Loucy (cell line): ENCODE measurements at regions not wholly inside any gene's neighbourhood (a gene's known extent, or its start where the extent isn't known, plus 50 kb on each side); places are given as distances from the start of the nearest gene placed in this dataset.

Experiments
- H2AFZ ChIP-seq: fragments of 200-600 bp; sonication (generic); 2 replicates; pipeline ENCODE4 v1.6.0; 2016; ENCODE audit warnings: antibody characterized with exemption, mild to moderate bottlenecking, low read length, moderate library complexity
- H3F3A ChIP-seq: fragments of 200-600 bp; 2 replicates; pipeline ENCODE4 v1.6.0; 2016; ENCODE audit warnings: antibody characterized with exemption, low read depth, mild to moderate bottlenecking
- H3K27me3 ChIP-seq: fragments of 200-600 bp; sonication (generic); 2 replicates; pipeline ENCODE4 v1.6.1; 2014; ENCODE audit warnings: low read length, mild to moderate bottlenecking; ENCODE audit not compliant: insufficient read depth, poor library complexity, severe bottlenecking
- H3K36me3 ChIP-seq: fragments of 200-600 bp; sonication (generic); 2 replicates; pipeline ENCODE4 v1.6.1; 2016; ENCODE audit warnings: low read length; ENCODE audit not compliant: insufficient read depth
- H3K4me1 ChIP-seq: fragments of 200-600 bp; sonication (generic); 2 replicates; pipeline ENCODE4 v1.5.1; 2014; ENCODE audit warnings: low read length, mild to moderate bottlenecking; ENCODE audit not compliant: insufficient read depth, poor library complexity, severe bottlenecking
- H3K4me2 ChIP-seq: fragments of 200-600 bp; sonication (generic); 2 replicates; pipeline ENCODE4 v1.6.0; 2014; ENCODE audit warnings: antibody characterized with exemption, low read length, low read depth, mild to moderate bottlenecking; ENCODE audit not compliant: poor library complexity, severe bottlenecking
- H3K4me3 ChIP-seq: fragments of 200-600 bp; sonication (generic); 2 replicates; pipeline ENCODE4 v1.5.1; 2014; ENCODE audit warnings: low read length, mild to moderate bottlenecking, mixed read lengths; ENCODE audit not compliant: poor library complexity, severe bottlenecking
- H3K79me2 ChIP-seq: fragments of 200-600 bp; sonication (generic); 2 replicates; pipeline ENCODE4 v1.6.1; 2014; ENCODE audit warnings: low read length; ENCODE audit not compliant: insufficient read depth
- H3K9ac ChIP-seq: fragments of 200-600 bp; sonication (generic); 2 replicates; pipeline ENCODE4 v1.6.0; 2014; ENCODE audit warnings: mild to moderate bottlenecking, low read depth, low read length, moderate library complexity; ENCODE audit not compliant: poor library complexity, severe bottlenecking
- H3K9me2 ChIP-seq: fragments of 200-600 bp; sonication (generic); replicated peaks from 2 replicates; pipeline ENCODE4 v1.6.1; 2016; ENCODE audit warnings: low read depth, low read length, mixed read lengths
- H3K9me3 ChIP-seq: fragments of 200-600 bp; sonication (generic); 2 replicates; pipeline ENCODE4 v1.6.1; 2014; ENCODE audit warnings: mild to moderate bottlenecking, antibody characterized with exemption, low read length, low read depth; ENCODE audit not compliant: insufficient read depth
- H4K20me1 ChIP-seq: fragments of 200-600 bp; sonication (generic); 2 replicates; pipeline ENCODE4 v1.6.0; 2014; ENCODE audit warnings: antibody characterized with exemption, low read length, mild to moderate bottlenecking; ENCODE audit not compliant: insufficient read depth, poor library complexity, severe bottlenecking
- EZH2phosphoT487 ChIP-seq: fragments of 200-600 bp; IDR thresholded peaks from 2 replicates; pipeline ENCODE4 v1.6.1; 2018; ENCODE audit warnings: antibody characterized with exemption, mild to moderate bottlenecking, moderate library complexity, borderline replicate concordance
- TF ChIP-seq, protein P1 (sequence below): fragments of 200-600 bp; sonication (generic); conservative IDR thresholded peaks from 2 replicates; pipeline ENCODE4 v1.5.1; 2014; ENCODE audit warnings: mild to moderate bottlenecking, antibody characterized with exemption, low read length

DNA sequence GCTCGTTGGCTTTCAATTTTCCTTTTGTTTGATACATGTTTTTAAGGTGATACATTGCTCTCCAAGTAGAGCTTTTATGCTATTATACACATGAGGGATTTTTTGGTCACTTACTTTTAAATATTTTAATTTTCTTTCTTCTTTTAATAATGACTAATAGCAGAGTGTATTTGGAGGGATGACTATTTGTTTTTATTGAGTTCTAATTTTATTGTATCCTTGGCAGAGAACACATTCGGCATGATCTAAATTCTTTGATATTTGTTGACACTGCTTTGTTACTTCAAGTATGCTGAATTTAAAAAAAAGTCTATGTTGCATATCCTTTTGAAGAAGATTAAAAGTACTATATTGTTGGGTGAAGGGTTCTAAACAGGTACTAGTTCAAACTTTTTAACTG, 149.9 kb upstream of the PDZRN3 start:
- Histone ChIP-seq H3K9ac (no peak overlapping the region), H3K9me2 (no peaks in the 10 kb centered on the region), H4K20me1 (no peaks in the 10 kb centered on the region), H3K36me3 (no peaks in the 10 kb centered on the region), H3K4me3 (no peak overlapping the region), H3F3A (no peaks in the 10 kb centered on the region), H2AFZ (no peak overlapping the region), H3K9me3 (no peaks in the 10 kb centered on the region), H3K27me3 (no peaks in the 10 kb centered on the region), H3K4me2 (no peak overlapping the region), H3K4me1 (no peaks in the 10 kb centered on the region), H3K79me2 (no peaks in the 10 kb centered on the region)
- no peak for TF ChIP-seq EZH2phosphoT487
- TF ChIP-seq, protein P1, sequence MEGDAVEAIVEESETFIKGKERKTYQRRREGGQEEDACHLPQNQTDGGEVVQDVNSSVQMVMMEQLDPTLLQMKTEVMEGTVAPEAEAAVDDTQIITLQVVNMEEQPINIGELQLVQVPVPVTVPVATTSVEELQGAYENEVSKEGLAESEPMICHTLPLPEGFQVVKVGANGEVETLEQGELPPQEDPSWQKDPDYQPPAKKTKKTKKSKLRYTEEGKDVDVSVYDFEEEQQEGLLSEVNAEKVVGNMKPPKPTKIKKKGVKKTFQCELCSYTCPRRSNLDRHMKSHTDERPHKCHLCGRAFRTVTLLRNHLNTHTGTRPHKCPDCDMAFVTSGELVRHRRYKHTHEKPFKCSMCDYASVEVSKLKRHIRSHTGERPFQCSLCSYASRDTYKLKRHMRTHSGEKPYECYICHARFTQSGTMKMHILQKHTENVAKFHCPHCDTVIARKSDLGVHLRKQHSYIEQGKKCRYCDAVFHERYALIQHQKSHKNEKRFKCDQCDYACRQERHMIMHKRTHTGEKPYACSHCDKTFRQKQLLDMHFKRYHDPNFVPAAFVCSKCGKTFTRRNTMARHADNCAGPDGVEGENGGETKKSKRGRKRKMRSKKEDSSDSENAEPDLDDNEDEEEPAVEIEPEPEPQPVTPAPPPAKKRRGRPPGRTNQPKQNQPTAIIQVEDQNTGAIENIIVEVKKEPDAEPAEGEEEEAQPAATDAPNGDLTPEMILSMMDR = no peak

DNA sequence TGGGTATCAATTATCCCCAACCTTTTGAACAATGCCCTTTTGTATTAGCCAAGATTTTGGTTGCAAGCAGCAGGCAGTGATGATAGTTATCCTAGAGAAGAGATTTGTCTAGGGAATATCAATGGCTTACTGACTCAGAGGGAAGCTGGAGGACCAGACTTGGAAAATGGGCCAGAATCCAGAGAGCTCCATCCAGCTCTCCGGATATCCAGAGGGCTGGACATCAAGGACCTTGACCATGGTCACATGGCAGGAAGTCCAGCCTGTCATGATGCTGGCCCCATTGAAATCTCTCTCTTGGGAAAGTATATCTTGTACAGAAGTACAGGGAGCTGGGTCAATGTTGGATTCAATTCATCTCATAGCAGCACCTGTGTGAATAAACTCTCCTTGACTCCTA, 148.5 kb upstream of the PDZRN3 start:
- Histone ChIP-seq H3K4me2 (no peak overlapping the region), H2AFZ (no peak overlapping the region), H3K9ac (no peak overlapping the region), H3K9me3 (no peaks in the 10 kb centered on the region), H3K36me3 (no peaks in the 10 kb centered on the region), H3K4me3 (no peak overlapping the region), H3K4me1 (no peaks in the 10 kb centered on the region), H3F3A (no peaks in the 10 kb centered on the region), H3K27me3 (no peaks in the 10 kb centered on the region), H3K9me2 (no peaks in the 10 kb centered on the region), H3K79me2 (no peaks in the 10 kb centered on the region), H4K20me1 (no peaks in the 10 kb centered on the region)
- TF ChIP-seq, protein P1 = no peak
- no peak for TF ChIP-seq EZH2phosphoT487

DNA sequence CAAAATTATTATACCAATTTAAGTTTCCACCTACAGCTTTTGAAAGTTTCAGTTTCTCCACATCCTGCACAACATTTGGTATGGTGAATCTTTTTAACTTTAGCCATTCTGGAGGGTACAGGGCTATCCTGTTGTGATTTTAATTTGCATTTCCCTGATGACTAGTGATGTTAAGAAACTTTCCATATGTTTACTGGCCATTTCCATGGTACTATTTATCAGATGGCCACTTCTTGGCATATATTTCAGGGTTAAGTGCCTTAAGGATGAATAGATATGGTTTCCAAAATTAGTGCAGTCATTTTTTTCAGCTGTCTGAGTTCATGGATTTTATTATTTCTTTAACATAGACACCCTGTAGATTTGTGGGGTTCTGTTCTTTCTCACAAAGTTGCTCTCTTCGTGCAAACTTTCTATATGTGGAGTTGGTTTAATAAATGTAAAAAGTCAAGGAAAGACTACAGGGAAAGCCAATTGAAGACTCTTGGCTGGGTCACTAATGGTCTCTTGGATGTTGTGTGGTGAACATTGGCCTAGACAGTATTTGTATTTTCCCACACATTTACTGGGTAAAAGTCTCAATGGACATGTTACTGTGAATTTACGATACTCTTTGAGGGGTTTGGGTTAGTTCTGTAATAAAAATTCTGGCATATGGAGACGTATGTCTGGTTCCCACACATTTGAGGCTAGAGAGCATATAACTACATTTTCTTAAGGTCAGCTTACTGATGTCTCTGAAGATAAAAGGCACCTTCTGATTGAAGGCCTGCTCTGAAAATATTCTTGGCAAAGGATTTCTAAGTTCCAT, 147.5 kb upstream of the PDZRN3 start:
- Histone ChIP-seq H3K36me3 (no peaks in the 10 kb centered on the region), H3K9me3 (no peaks in the 10 kb centered on the region), H3K4me3 (no peak overlapping the region), H3K27me3 (no peaks in the 10 kb centered on the region), H3F3A (no peaks in the 10 kb centered on the region), H3K4me2 (no peak overlapping the region), H3K9ac (no peak overlapping the region), H3K9me2 (no peaks in the 10 kb centered on the region), H4K20me1 (no peaks in the 10 kb centered on the region), H3K79me2 (no peaks in the 10 kb centered on the region), H2AFZ (no peak overlapping the region), H3K4me1 (peaks cover 5% of the 10 kb centered on the region)
- TF ChIP-seq, protein P1 = no peak
- TF ChIP-seq EZH2phosphoT487 = no peak
